Myocyte (in vitro differentiated cells): ENCODE measurements at regions not wholly inside any gene's neighbourhood (a gene's known extent, or its start where the extent isn't known, plus 50 kb on each side); places are given as distances from the start of the nearest gene placed in this dataset.
"Not testable (repeated sequence)": the region's sequence is repeated elsewhere in the genome, so short reads cannot be mapped to it uniquely, and the experiment has no call there.

Experiments
- DNase-seq: peaks from one replicate; pipeline ENCODE4 v3.0.0-alpha.2; 2012; ENCODE audit warnings: low read depth

DNA sequence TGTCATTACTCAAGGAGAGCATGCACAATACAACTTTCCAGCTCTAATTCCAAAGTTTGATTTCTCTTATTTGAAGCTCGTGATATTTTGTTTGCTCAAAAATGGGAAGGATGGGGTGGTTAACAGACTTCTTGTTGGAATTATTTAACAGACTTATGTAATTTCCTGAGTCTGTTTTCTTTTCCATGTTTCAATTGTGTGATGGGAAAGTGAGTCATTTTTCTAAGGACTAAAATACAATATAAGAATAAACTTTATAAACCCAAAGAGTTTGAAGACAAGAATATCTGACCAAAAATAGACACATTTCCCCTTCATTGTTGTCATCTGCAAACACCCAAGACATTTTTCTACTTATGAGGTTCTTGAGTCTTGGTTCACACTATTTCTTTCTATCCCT is 211.8 kb upstream of the SLITRK5 start:
- DNase-seq: no peak

DNA sequence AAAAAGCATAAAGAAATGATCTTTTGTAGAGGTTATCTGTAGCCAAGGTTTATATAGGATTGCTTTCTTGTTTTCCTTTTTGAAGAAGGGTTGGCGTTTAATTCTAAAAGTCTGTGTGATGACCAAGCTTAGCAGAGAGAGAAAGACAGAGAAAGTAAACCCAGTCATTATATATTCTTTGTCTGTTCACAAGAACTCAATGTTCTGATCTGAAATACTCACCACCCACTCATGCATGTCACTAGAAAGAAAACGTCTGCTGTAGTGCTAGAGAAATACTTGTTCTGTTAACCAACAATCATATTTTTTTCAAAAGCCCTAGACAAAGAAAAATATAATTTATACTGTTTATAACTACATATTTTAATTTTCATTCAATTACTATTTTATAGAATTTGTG is 173.7 kb upstream of the SLITRK5 start:
- DNase-seq: no peak

DNA sequence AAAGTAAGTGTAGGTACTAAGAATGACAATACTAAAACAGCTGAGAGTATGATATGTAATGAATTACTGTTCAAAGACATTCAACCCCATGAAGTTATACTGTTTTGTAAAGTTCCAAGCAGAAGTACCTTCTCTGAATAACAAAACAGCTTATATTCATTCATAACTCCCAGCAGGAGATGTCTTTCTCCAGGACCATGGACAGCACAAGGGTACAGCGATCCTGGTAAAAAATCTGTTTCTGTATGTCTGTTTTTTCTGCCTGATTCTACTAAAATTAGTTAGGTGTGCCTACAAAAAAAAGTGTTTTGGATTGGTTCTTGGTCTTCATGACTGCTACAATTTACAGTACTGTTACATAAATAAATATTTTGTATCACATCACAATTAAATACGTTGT is 172.5 kb upstream of the SLITRK5 start:
- DNase-seq: peak; percentile 9

DNA sequence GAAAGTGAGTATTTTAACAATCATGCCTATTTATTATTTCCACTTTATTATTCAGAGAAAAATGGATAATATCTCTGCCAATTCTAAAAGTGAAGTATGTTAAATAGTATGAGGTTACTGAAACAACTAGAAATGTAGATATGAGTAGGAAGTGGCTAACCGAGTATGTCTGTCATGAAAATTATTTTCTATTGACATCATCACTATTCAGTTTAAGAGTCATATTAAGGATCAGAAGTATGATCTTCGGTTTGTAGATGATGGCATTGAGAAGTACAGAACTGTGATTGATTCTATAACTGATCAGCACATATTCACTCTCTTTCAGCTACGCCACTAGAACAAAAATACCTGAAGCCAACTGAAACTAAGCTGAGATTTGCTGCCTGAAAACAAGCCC is 146.4 kb upstream of the SLITRK5 start:
- no peak for DNase-seq

DNA sequence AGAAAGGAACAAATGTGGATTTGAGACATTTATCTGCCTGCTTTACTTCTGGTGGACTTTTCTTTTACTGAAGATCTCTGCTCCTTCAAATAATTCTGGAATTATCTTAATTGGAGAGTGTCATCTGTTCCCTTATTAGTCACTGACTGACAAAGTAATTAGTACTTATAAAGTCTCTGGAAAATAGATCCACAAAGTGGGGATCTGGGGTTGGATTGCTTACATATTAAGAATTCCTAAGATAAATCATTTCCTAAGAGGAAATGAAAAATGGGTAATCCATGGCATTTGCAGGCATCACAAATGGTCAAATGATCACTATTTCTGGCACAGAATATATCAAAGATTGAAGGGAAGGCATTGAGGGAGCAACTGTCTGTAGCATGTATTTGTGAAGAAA is 137.4 kb upstream of the SLITRK5 start:
- no peak for DNase-seq

DNA sequence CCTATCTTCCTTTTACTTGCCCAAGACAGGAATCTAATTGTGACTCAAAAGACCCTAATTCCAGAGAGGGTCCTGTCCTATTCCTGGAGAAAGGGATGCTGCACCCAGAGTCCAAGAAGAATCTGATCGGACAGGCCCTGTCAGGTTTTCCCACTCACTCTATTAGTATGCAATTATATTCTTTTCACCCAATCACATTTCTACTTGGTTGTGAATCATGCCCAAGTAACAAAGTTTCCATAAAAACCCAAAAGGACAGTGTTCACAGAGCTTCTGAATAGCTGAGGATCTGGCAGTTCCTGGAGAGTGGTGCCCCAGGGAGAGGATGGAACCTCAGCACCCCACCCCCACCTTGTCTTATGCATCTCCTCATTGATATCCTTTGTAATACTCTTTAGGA is 135.3 kb upstream of the SLITRK5 start:
- DNase-seq: no peak

DNA sequence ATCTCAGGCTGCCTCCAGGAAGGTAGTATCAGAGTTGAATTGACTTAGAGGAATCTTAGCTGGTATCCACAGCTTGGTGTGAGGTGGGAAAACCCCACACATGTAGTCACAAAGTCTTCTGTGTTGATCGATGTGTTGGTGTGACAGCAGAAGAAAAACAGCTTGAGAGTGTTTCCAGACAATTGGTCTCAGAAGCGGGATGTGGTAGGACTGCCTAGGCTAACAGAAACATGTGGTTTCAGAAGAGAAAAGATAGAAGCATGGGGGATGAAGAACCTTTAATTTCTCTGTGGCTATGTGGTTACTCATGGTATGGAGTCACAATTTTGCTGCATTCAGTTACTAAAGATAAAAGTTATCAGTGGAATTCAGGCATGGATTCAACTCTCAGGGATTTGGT is 134.7 kb upstream of the SLITRK5 start:
- no peak for DNase-seq

DNA sequence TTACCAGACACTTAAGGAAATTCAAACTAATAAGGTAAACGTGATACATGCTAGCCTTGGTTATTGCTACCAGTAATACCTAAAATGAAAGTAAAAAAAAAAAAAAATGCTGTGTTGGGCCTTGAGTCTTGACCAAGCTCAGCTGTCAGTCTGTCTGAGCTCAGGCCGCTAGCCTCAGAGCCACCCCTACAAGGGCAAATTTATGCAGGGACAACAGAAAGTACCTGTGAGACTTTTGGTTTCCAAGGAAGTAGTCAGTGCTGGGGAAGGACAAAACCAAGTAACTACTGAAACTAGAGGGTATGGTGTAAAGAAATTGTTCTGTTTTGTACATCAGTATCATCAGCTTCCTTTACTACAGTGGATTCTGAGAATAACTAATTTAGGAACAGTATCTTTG is 134.3 kb upstream of the SLITRK5 start:
- DNase-seq: no peak

DNA sequence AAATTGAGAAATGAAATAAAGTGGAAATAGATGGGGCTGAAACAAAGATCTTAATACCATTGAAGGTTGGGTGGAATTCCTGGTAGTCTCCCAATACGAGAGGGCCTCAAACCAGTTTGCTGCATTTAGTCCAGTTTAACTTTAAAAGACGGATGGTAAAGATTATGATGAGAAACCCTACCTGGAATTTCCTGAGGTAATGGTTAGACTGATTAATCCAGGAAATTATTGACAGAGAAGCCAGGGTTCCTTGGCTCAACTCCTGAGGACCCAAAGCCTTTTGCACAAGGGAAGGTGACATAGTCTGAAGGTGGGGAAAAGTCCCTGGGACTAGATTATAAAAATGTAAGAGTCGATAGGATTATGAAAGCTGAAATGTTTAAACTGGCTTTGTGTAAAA is 133.2 kb upstream of the SLITRK5 start:
- no peak for DNase-seq

DNA sequence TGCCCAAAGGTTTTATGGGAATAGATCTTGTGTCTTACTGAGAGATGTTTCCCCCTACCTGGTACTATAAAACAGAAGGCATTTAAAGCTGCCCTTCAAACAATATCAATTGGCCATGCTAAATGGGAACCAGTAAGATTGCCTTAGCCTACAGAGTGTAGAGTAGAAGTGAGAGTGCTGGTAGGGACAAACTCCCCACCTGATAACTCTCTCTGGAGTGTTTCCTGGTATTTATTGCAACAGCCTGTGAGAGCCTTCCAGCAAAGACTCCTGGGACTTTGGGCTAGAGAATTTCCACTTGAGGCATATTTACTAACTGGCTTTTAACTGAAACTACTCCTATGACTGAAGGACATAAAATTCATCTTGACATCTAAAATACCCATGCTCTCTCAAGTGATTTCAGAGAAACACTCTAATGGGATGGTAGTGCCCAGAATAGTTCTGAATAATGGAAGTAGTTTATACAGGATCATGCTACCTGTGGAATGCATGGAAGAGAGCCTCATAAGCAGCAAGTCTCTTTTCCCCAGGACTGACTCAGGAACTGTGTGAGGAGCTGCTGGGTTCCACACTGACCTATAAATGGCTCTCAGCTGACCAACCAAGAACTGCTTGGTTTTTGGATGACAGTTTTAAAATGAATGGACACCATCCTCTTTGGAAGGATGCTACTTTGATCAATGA is 132.7 kb upstream of the SLITRK5 start:
- no peak for DNase-seq

DNA sequence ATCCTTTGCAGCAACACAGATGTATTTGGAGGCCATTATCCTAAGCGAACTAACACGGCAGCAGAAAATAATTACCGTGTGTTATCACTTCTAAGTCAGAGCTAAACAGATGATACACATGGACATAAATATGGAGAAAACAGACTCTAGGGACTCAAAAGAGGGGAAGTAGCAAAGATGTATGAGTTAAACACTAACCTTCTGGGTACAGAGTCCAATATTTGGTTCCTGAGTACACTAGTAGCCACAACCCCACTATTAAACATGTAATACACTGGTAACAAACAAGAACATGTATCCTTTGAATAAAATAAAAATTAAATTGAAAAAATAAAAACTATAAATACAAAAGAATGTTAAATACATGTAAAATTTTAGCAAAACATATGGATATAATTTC is 118.0 kb upstream of the SLITRK5 start:
- no peak for DNase-seq

DNA sequence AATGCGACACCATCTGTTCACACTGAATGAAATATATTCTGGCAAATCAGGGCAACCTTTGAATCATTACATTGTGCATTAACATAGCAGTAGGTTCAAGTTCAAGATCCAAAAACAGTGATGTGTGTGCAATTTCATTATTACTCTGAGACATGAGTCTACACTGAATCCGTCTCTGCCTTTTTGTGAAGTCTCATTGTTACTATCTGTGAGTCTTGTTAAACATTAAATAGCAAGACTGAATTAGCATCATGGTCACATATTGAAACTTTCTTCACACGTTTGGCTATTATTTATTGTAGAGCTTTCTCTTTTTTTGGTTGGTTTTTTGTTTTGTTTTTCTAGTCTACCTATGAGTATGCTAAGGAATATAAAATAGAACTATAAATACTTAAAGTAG is 117.1 kb upstream of the SLITRK5 start:
- no peak for DNase-seq

DNA sequence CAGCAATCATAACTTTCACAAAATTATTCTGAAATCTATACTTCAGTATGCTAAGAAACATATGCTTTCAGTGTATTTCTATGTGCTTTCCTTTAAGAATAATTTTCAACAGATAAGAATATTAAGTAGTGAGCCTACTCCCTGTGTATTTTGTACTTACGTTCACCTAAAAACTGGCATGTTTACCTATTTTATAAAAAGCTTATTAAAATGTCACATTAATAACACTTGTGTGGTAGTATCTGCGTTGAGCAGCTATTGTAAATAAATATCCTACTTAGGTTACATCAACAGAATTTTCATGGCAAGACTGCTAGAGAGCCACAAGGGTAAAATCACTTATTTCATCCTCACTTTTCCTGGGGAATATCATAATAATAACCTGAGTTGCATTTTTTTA is 113.4 kb upstream of the SLITRK5 start:
- DNase-seq: no peak

DNA sequence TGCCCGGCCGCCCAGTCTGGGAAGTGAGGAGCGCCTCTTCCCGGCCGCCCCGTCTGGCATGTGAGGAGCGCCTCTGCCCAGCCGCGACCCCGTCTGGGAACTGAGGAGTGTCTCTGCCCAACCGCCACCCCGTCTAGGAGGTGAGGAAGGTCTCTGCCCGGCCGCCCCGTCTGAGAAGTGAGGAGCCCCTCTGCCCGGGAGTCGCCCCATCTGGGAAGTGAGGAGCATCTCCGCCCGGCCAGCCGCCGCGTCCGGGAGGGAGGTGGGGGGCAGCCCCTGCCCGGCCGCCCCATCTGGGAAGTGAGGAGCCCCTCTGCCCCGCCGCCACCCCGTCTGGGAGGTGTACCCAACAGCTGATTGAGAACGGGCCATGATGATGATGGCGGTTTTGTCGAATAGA is 109.6 kb upstream of the SLITRK5 start:
- DNase-seq: not testable (repeated sequence)

DNA sequence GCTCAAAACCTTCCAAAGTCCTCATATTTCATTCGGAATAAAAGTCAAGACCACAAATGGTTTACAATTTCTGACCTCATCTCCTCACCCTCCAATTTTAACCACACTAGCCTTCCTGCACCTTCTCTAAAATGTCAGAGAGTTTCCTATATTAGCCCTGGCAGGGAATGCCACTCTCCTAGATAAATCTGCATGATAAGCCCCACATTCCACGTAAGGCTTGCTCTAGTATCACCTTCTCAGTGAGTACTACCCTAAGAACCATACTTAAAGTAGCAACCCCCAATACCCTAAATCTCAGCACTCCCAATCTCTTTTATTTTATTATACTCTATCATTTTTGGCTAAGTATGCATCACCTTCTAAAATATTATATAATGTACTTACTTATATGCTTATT is 100.5 kb upstream of the SLITRK5 start:
- no peak for DNase-seq

DNA sequence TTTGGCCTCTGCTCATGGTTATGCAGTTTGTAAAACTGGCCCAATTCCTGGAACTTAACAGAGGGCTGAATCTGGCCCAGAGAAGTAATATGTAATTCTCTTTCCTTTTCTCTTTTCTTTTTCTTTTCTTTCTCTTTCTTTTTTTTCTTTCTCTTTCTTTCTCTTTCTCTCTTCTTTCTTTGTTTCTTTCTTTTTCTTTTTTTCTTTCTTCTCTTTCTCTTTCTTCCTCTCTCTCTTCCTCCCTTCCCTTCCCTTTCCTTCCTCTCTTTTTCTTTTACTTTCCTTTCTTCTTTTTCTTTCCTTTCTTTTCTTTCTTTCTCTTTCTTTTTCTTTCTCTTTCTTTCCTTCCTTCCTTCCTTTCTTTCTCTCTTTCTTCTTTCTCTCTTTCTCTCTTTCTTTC is 88.8 kb upstream of the SLITRK5 start:
- DNase-seq: no peak

DNA sequence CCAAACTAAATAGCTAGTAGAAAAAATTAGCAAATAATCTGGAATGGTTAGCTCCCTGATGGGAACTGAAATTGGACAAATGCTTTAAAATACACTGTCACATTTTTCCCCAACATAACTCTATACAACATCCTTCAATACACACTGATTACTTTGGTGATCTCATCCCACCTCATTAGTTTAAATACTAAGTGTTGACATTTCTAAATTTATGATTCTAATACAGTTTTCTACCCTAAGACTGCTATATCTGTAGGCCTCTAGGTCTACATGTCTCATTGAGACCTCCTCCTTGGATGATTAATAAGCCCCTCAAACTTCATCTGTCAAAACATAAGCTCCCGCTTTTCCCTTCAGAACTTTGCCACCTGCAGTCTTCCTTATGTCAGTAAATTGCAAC is 80.7 kb upstream of the SLITRK5 start:
- no peak for DNase-seq

DNA sequence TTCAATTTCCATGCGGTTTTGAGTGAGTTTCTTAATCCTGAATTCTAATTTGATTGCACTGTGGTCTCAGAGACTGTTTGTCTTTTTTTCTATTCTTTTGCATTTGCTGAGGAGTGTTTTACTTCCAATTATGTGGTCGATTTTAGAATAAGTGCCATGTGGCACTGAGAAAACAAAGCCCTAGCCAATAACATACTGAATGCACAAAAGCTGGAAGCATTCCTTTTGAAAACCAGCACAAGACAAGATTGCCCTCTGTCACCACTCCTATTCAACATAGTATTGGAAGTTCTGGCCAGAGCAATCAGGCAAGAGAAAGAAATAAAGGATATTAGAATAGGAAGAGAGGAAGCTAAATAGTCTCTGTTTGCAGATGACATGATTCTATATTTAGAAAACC is 66.7 kb upstream of the SLITRK5 start:
- not testable (repeated sequence) for DNase-seq

DNA sequence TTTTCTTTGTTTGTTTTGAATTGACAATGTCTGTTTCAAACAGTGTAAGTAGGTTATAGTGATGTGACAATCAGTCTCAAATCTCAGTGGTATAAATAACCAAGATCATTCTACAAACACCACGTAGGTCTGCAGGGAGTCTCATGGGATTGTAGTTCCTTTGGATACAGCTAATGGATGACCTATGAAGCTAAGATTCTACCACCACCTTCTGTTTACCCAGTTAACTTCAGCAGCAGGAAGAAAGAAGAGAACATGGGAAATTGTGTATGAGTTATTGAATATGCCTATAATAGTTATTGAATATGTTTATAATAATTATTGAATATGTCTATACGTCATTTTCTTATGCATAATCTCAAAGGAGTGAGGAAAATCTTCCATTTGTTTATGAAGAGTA is 63.9 kb upstream of the SLITRK5 start:
- DNase-seq: no peak

DNA sequence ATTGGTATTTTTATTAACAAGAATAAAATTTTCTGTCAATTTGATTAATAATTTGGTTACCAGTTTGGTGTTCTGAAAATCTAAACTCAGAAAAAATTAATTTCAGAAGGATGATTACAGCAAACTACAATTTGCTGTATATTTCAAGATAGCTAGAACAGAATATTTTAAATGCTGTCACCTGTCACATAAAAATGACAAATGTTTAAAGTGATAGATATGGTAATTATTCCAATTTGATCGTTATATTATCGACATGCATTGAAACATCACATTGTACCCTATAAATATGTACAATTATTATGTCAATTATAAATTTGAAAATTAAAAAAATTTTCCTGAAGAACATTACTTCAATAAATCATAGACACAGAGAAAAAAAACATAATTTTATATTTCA is 56.9 kb upstream of the SLITRK5 start:
- DNase-seq: no peak
